ENCODE measurements at regions not wholly inside any gene's neighbourhood (a gene's known extent, or its start where the extent isn't known, plus 50 kb on each side); places are given as distances from the start of the nearest gene placed in this dataset.
"Not testable (repeated sequence)": the region's sequence is repeated elsewhere in the genome, so short reads cannot be mapped to it uniquely, and the experiment has no call there.

DNA sequence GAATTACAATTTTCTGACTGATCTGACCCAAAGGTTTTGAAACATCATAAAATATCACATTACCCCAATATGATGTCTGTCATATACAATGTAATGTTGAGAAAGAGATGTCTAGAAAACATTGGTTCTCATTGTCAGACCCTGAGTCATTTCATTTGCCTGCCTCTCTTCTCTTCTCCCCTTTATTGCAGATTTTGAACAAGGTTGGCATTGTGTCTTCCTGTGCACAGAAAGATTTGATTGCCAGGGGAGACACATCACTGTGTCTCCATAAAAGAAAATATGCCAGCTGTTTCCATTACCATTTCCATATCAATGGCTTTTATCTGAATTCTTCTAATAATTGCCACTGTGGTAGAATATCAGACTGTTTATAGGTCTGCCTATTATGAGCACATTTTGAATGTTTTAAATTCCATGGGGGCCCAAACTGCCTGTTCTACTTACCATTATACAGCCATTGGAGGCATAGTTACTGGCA lies 65.6 kb downstream of the IFI44 start:
- no peak for DNase-seq (ENCODE audit: low spot score)

DNA sequence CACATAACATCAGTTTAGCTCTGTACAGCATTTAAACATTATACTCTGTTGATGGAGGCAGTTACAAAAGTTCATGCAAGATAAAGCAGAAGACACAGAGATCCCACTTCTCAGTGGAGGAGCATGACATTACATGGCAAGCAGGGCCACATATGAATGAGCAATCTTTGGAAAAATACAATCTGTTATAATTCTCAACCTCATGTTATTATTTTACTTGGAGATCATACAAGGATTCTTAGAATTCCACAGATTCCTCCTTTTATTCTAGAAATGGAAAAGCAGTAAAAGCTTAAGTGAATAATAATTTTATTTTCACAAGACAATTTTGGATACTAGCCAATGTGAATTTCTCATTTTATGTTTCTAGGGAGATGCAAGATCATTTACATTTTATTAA lies 66.6 kb downstream of the IFI44 start:
- no peak for DNase-seq (ENCODE audit: low spot score)

DNA sequence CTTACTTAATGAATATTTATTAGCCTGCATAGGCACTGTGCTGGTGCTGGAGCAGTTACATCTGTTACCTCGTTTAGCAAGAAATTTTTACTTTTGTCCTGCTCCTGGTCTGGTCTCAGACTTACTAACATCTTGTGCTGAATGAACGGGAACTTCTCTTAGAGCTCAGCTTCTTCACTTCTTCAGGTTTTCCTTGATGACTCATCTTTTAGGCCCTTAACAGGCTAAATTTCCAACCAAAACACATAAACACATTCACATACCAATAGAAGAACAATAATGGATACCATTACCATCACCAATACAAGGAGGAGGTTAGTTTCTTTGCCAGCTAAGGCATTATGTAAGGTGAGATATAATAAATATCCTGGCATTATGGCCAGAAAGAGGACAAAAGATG lies 68.9 kb downstream of the IFI44 start:
- no peak for DNase-seq (ENCODE audit: low spot score)

DNA sequence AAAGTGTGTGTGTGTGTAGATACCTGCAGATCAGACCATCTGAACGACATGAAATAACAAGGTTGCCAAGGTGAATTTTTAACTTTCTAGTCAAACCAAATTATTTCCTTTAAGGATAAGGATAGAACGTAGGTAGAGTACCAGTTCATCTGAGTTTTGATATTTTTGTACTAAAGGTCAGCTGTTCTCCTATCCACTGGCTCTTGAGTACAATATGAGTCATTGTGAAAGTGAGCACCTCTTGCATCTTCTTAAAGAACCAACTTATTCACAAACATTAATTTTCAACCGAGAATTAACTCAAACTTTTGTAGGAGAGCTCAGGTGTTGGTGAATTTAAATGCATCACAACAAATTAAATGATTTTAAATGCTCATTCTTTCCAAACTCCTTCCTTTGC lies 71.5 kb downstream of the IFI44 start:
- no peak for DNase-seq (ENCODE audit: low spot score)

DNA sequence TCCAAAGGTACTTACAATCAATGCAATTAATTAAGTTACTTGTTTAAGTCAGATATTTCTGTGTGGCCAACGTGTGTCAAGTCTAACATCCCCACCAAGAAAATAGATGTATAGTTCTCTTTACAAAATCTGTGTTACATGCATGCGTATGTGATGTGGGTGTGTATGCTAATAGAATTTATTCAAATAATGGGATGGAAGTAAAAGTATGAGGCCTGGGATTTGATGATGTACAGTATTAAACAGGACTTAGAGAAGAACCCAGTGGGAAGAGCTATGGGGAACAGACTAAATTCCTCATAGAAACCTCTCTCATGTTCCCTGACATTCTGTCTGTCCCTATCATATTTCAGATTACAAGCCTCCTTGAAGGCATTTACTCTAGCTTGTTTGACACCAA lies 72.5 kb downstream of the IFI44 start:
- DNase-seq (ENCODE audit: low spot score) = no peak

DNA sequence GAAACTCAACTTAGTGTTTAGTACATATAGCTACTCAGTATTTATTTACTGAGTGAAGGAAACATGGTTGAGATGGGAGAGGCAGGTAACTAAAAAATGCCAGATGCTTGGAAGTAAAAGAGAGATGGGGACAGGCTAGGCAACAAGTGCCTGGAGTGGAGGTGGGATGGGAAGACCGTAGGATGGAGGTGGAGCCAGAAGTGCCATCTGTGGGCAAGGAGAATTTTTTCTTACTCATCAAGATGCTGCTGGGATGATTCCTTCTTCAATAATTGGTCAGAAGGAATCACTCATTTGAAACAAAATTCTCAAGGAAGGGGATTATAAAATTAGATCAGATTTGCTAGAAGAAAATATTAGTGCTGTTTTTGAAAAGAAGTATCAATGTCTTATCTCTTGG lies 72.9 kb downstream of the IFI44 start:
- no peak for DNase-seq (ENCODE audit: low spot score)

DNA sequence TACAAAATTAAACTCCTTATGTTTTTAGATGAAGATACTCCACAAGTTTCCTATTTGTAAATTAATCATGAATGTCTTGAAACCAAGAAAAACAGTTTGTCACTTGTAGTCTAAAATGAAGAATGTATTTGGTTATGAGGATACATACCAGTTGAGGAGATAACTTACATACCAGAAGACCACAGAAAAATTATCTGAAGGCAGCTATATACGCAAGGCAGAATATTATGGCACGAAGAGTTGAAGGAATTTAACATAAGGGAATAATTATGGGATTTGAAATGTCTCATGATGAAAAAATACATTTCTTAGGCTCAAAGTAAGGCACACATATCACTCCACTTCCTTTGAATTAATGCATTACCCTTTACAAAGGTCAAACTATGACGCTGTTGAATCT lies 73.3 kb downstream of the IFI44 start:
- DNase-seq (ENCODE audit: low spot score) = no peak

DNA sequence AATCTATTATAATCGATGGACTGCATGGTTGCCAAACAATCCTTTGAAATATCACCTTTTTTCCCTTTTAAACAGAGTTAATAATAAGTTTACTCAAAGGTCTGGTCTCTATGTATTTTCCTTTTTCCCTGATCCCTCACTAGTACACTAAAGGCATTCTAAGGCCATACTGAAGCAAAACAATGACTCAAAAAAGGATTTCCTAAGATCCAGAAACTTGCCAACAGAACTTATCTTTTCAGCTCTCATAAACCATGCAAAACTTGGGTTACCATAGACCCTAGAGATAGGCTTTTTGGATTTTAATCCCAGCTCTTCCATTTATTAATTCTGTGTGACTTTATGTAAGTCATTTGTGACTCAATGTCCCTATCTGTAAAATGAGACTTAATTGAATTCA lies 77.1 kb downstream of the IFI44 start:
- DNase-seq (ENCODE audit: low spot score) = no peak

DNA sequence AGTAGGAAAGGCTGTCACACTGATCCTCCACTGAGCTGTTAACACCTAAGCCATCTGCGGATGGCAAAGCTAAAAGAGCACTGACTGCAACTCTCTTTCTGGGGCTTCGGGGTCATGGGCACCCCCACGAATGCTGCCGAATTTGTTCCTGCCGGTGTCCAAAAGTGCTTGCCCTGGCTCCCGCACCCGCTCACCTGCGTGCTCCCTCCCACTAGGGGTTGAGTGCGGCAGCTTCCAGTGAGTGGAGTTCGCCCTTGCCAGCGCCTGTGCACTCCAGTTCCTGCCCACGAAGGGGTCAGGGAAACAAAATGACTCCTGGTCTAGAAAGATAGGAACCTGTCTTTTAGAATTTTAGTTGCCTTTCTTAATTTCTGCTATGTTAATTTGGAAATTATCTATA lies 78.7 kb downstream of the IFI44 start:
- DNase-seq (ENCODE audit: low spot score) = no peak

DNA sequence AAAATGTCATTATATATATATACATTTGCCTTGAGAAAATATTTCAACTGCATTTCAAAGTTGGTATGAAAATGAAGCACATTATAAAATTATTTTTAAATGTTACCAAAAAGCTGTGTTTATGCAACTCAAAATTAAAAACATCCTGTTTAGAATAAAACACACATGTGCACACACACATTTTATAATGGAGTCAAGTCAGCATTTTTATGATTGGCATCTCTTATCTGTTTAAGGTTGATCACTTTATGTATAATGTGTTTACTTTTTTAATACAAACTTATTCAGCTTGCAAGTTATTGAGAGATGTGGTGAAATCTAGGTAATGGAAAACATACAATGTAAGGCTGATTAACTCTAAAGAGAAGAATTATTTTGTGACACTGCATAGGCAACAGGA lies 80.4 kb downstream of the IFI44 start:
- DNase-seq (ENCODE audit: low spot score) = no peak

DNA sequence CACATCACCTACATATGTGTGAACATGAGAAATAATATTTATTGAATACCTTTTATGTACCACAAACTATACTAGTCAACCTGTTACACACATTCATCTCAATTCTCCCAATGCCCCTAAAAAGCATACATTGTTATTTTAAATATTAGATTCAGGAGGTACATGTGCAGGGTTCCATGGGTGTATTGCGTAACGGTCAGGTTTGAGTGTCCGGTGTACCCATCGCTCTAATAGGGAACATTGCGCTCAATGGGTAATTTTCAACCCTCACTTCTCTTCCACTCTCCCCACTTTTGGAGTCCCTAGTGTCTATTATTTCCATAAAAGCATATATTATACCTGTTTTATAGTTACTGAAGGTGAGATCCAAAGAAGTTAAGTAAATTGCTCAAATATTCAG lies 82.0 kb downstream of the IFI44 start:
- no peak for DNase-seq (ENCODE audit: low spot score)

DNA sequence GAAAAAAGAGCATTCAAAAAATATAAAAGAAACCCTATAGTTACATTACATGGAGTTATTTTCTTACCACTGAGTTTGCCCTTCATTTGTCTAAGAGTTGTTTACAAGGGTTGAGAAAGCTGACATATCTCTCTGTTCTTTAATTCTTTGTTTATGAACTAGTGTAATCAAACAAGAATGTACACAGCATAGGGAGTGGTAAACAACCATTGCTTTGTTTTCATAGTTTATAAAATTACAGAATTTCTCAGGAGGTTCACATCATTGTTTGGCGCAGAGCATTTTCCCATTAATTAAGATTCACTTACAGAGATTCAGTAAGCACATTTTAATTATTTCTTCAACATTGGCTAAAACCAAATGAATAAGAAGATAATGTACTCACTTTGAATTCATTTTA lies 87.6 kb downstream of the IFI44 start:
- no peak for DNase-seq (ENCODE audit: low spot score)

DNA sequence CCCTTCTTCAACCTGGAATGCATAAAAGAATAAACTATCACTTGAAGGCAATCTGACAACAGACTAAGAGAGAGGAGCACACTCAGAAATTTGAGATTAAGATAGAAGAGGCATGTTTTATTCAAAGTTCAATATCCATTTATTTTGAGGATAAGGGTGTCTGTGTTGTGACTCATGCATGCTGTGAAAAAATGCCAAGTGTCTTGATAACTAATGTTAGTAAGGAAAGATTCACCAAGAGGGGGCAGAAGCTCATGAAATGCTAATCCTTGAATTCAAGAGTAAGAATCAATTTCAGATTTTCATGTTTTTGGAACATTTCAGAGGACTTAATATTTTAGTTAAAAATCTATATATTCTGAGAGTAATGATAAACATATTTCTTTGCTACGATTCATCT lies 94.0 kb downstream of the IFI44 start:
- no peak for DNase-seq (ENCODE audit: low spot score)

DNA sequence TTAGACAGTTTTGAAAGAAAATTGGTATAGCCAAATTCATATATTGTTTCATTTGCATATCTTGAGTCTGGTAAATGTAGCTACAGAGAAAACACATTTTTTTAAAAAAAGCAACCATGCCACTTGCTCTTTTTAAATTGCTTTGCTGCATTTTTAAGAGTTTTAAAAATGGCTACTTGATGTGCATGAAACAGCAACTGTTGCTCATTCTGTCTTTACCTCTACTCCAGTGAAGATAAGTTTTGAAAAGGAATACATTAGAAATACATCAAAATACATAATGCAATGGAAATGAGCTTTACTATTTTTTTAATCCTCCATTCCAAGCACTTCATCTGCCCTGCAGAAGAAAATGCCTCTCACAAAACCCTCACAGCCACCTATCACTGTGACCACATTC lies 95.5 kb downstream of the IFI44 start:
- DNase-seq (ENCODE audit: low spot score) = no peak

DNA sequence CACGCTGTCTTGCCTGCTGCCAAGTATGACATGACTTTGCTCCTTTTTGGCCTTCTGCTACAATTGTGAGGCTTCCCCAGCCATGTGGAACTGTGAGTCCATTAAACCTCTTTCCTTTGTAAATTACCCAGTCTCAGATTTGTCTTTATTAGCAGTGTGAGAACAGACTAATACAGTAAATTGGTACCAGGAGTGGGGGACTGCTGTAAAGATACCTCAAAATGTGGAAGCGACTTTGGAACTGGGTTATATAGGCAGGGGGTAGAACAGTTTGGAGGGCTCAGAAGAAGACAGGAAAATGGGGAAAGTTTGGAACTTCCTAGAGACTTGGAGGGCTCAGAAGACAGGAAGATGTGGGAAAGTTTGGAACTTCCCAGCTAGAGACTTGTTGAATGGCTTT lies 104.0 kb downstream of the IFI44 start:
- not testable (repeated sequence) for DNase-seq (ENCODE audit: low spot score)

DNA sequence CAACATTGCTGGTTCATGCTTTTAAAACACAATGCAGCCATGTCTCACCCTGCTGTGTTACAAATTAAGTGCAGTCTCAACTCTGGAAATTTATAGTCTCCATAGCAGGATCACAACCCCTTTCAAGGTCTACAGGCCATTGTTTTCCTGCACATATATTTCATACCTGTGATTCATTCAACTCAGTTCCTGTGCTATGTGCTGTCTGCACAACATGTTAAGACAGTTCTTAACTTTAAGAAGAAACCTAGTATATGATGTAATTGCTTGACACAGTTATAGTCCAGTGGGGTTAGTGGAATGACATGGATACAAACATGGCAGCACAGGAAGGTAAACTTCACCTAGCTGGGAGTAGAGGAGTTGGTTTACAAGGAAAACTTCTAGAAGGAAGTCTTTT lies 106.4 kb downstream of the IFI44 start:
- DNase-seq (ENCODE audit: low spot score) = no peak

DNA sequence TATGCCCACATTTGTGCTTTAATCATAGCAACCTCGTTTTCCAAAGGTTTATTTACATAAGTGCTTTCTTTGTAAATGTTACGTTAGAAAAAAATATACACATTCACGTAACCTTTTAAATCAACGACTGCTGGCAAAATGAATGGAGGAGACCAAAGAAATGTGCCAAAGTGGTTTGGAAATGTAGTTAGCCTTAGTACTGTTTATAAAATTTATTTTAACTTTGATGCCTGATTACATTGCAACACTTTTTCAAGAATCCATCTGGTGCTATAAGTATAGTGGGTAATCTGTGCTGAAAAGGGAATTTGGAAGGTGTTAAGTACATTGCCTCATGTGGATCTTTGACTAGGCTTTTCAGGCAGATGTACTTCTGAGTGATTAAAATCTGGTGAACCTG lies 108.9 kb downstream of the IFI44 start:
- peak; percentile 34 for DNase-seq (ENCODE audit: low spot score)

DNA sequence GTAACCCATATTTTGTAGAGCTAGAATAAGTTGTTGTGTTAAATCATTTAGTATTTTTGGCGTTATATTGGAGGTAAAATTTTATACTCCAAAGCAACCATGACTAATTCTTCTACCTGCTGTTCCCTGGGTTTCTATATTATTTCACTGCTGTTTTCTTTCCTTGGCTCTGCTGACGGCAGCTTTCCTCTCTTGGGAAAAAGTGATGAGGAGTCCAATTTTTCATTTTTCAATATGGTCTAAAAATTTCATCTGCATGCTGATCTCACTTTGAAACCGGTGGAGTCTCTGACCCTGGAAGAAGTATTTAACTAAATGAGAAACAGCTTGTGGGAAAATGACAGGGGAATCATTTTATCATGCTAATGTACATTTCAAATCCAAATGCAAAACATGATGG lies 110.2 kb downstream of the IFI44 start:
- no peak for DNase-seq (ENCODE audit: low spot score)

DNA sequence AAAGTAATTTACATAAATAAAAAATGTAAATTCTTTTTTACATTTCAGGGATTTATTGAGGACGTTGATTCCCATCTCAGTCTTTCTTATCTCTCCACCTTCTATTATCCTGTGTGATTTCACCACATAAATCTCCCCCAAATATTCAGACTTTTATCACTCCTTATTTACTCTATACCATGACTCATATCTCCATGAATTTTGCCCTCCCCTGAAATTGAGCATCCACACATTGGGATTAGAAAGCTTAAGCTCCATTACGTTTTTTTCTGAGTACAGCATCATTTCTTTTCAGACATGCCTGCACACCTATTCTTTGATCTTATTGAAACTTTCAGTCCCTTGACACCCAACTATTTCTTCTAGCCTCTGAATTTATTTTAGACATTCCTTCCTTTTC lies 111.2 kb downstream of the IFI44 start:
- no peak for DNase-seq (ENCODE audit: low spot score)

DNA sequence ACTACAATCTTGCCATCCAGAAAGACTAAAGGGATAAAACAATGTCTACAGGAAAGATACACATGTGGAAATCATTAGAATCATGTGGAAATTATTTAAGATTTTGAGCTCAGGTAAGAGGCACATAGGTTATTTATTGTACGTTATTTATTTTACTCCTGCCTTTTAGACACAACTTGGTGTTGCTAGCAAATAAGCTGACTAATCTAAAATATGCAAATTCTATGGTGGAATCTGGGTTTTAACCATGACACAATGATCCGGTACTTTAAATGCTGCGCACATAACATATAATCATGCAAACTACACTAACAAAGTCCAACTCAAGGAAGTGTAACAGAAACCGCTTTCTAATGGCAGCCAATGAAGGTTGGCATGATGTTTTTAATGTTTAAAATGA lies 112.5 kb downstream of the IFI44 start:
- no peak for DNase-seq (ENCODE audit: low spot score)

DNA sequence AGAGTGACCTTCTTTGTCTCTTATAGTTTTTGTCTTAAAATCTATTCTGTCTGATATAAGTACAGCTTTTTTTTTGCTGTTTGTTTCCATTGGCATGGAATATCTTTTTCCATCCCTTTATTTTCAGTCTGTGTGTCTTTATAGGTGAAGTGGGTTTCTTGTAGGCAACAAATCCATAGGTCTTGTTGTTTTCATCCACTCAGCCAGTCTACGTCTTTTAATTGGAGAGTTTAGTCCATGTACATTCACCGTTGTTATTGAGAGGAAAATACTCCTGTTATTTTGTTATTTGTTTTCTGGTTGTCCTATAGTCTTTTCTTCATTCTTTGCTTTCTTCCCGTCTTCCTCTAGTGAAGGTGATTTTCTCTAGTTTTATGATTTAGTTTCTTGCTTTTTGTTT lies 115.9 kb downstream of the IFI44 start:
- no peak for DNase-seq (ENCODE audit: low spot score)

DNA sequence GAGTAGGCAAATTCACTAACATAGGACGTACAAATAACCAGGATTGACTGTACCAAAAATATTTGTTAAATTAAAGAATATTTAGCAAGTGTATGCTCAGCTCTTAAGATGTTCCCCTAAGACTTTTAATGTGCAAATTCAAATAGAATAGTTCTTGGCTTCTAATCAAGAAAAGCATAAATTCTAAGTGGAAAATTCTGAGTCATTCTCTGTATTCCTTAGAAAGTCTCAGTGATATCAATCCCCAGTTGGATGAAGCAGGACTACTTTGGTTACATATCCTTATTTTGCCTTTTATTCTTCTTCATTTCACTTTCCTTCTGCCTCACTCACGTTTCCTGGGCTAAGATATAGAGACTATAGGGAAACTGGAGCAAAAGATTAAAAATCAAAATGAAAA lies 130.2 kb downstream of the IFI44 start:
- no peak for DNase-seq (ENCODE audit: low spot score)

DNA sequence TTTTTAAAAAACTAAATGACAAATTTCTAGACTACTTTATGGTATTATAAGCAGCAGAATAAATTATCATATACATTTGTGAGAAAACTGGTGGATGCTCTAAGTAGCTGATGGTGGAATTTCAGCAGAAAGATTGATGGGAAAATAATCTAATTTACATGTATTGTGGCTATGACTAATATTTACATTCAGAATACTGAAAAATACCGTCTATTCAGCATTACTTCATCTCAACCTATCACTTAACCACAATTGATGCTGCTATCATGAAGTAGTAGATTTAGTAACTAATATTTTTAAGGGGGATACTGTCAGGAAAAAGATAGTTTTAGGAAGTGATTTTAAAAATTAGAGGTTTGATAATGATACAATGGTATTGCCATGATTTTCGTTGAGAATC lies 137.9 kb downstream of the IFI44 start:
- no peak for DNase-seq (ENCODE audit: low spot score)

DNA sequence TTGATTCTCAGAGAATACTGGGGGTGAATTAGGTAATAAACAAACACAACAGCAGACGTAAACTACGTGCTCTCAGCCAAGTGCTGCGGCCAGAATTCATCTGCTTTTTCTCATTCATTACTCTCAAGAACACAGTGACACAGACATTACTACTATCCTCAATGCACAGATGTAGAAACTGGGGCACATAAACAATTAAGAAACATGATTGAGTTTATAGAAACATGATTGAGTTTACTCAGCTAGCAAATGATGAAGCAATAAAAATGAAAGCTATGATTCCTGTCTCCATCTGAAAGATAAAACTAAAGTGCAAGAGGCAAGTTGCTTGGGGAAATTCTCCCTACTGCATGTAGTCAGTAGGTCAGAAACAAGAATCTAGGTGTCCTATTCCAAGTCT lies 140.5 kb downstream of the IFI44 start:
- DNase-seq (ENCODE audit: low spot score) = no peak

DNA sequence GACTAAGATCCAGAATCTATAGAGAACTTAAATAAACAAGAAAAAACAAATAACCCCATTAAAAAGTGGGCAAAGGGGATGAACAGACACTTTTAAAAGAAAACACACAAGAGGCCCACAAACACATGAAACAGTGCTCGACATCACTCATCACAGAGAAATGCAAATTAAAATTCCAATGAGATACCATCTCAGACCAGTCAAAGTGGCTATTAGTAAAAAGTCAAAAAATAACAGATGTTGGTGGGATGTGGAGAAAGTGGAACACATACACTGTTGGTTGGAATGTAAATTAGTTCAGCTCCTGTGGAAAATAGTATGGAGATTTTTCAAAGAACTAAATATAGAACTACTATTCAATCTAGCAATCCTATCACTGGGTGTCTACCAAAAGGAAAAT lies 143.1 kb downstream of the IFI44 start:
- no peak for DNase-seq (ENCODE audit: low spot score)

Data from H4 (cell line).